Endothelial cell of umbilical vein (primary cell): ENCODE measurements at regions not wholly inside any gene's neighbourhood (a gene's known extent, or its start where the extent isn't known, plus 50 kb on each side); places are given as distances from the start of the nearest gene placed in this dataset.

Experiments
- BruUV-seq: library from RNA; stranded (reverse); fragments of 400-500 nt; replicated peaks from 2 replicates; lab custom pipeline; 2021; lab: Mats Ljungman, UMichigan
- CTCF ChIA-PET: fragments of 300-600, 350-600 bp; sonication (Branson Sonifier 250); formaldehyde crosslinking; loops from one replicate; lab custom pipeline; 2021; ENCODE audit warnings: antibody characterized with exemption, inconsistent platforms; lab: Charles Lee
- POLR2A ChIA-PET: fragments of 300-600, 350-600 bp; sonication (Branson Sonifier 250); formaldehyde crosslinking; loops from one replicate; lab custom pipeline; 2021; ENCODE audit warnings: antibody characterized with exemption, inconsistent platforms; lab: Charles Lee
- DNase-seq: peaks from one replicate; pipeline ENCODE4 v3.0.0-alpha.2; 2011; ENCODE audit warnings: low read depth, low spot score
- FAIRE-seq: peaks from 2 replicates; lab custom pipeline; 2011; peaks lifted over from hg19 to GRCh38; lab: Jason Lieb, UNC
- H2AFZ ChIP-seq: 2 replicates; pipeline ENCODE4 v1.6.0; 2012; ENCODE audit warnings: low read depth, low read length, control low read depth, inconsistent platforms
- H3K27ac ChIP-seq: 2 replicates; pipeline ENCODE4 v1.5.1; 2011; ENCODE audit warnings: low read depth, mild to moderate bottlenecking, control low read depth, low read length, moderate library complexity; ENCODE audit not compliant: insufficient read depth
- H3K27me3 ChIP-seq, 2 experiments: 2 replicates each; pipeline versions ENCODE4 v1.6.0 to v1.6.1; 2011; ENCODE audit warnings: low read length in 2 of 2, mixed read lengths in 1 of 2; ENCODE audit not compliant: control insufficient read depth in 2 of 2, insufficient read depth in 2 of 2
- H3K36me3 ChIP-seq, 2 experiments: 2 replicates in 1 of 2; 3 replicates in 1 of 2; pipeline ENCODE4 v1.5.1; 2011; ENCODE audit warnings: low read length in 2 of 2, mild to moderate bottlenecking in 1 of 2, moderate library complexity in 1 of 2; ENCODE audit not compliant: control insufficient read depth in 2 of 2, insufficient read depth in 2 of 2; ENCODE audit errors: extremely low read depth in 1 of 2
- H3K4me1 ChIP-seq: 3 replicates; pipeline ENCODE4 v1.5.1; 2011; ENCODE audit warnings: mild to moderate bottlenecking, low read length; ENCODE audit not compliant: control insufficient read depth, insufficient read depth; ENCODE audit errors: extremely low read depth
- H3K4me2 ChIP-seq: 2 replicates; pipeline ENCODE4 v1.6.1; 2011; ENCODE audit warnings: low read length, control low read depth, mixed read lengths; ENCODE audit not compliant: insufficient read depth
- H3K4me3 ChIP-seq, 3 experiments: fragments of 200-600 bp in 1 of 3; sonication (generic), shearing (Covaris generic) in 1 of 3; replicated peaks in 1 of 3; 2 replicates each; pipeline ENCODE4 v1.5.1; 2011 to 2016; ENCODE audit warnings: control low read depth in 3 of 3, low read length in 3 of 3, mild to moderate bottlenecking in 2 of 3, inconsistent platforms in 1 of 3, low read depth in 1 of 3, moderate library complexity in 1 of 3; ENCODE audit not compliant: insufficient read depth in 1 of 3
- H3K79me2 ChIP-seq: 2 replicates; pipeline ENCODE4 v1.6.0; 2012; ENCODE audit warnings: low read length, inconsistent platforms; ENCODE audit not compliant: control insufficient read depth, insufficient read depth
- H3K9ac ChIP-seq: replicated peaks from 2 replicates; pipeline ENCODE3; 2011; ENCODE audit warnings: low read length, control low read depth; ENCODE audit not compliant: insufficient read depth; ENCODE audit errors: extremely low read depth
- H3K9me1 ChIP-seq: replicated peaks from 3 replicates; pipeline ENCODE4 v1.6.0; 2011; ENCODE audit warnings: mild to moderate bottlenecking, low read length; ENCODE audit not compliant: control insufficient read depth, insufficient read depth; ENCODE audit errors: extremely low read depth
- H3K9me3 ChIP-seq: replicated peaks from 2 replicates; pipeline ENCODE4 v1.5.1; 2012; ENCODE audit warnings: low read length, inconsistent platforms; ENCODE audit not compliant: control insufficient read depth, insufficient read depth
- H4K20me1 ChIP-seq: replicated peaks from 2 replicates; pipeline ENCODE3; 2011; ENCODE audit warnings: mild to moderate bottlenecking, low read length; ENCODE audit not compliant: control insufficient read depth, insufficient read depth; ENCODE audit errors: extremely low read depth
- EZH2 ChIP-seq: IDR thresholded peaks from 2 replicates; pipeline ENCODE4 v1.6.1; 2012; ENCODE audit warnings: borderline replicate concordance, low read depth, mild to moderate bottlenecking, moderate library complexity, low read length, inconsistent platforms; ENCODE audit not compliant: severe bottlenecking
- FOS ChIP-seq: IDR thresholded peaks from 2 replicates; pipeline ENCODE4 v1.6.1; 2011; ENCODE audit warnings: mild to moderate bottlenecking, low read length, moderate library complexity, borderline replicate concordance; ENCODE audit not compliant: insufficient read depth
- GATA2 ChIP-seq: IDR thresholded peaks from 2 replicates; pipeline ENCODE4 v1.7.0; 2011; ENCODE audit warnings: low read depth, mild to moderate bottlenecking, moderate library complexity, mixed read lengths, low read length; ENCODE audit not compliant: insufficient read length, insufficient read depth
- JUN ChIP-seq: IDR thresholded peaks from 2 replicates; pipeline ENCODE4 v1.6.1; 2011; ENCODE audit warnings: borderline replicate concordance, low read depth; ENCODE audit not compliant: insufficient read length, insufficient read depth
- MAX ChIP-seq: IDR thresholded peaks from 2 replicates; pipeline ENCODE4 v1.6.1; 2011; ENCODE audit not compliant: insufficient read depth, insufficient read length
- MYC ChIP-seq: IDR thresholded peaks from one replicate; pipeline ENCODE4 v1.6.1; 2011; ENCODE audit warnings: mild to moderate bottlenecking, low read depth, low read length
- POLR2A ChIP-seq: IDR thresholded peaks from 2 replicates; pipeline ENCODE4 v1.6.1; 2012; ENCODE audit warnings: low read depth, mild to moderate bottlenecking, control low read depth, low read length
- POLR2AphosphoS5 ChIP-seq: IDR thresholded peaks from 2 replicates; pipeline ENCODE4 v1.6.1; 2012; ENCODE audit warnings: low read depth, mild to moderate bottlenecking, control low read depth, low read length, moderate library complexity; ENCODE audit not compliant: insufficient read depth
- dilution Hi-C: fragments of 300-500 bp; cut with MboI; formaldehyde crosslinking; loops from one replicate; pipeline ENCODE4 v1.15.0; 2019; ENCODE audit warnings: low sequenced_read_pairs; ENCODE audit not compliant: extremely low pct_ligation_motif_present
- intact Hi-C: fragments of 100-400 bp; cut with micrococcal nuclease; formaldehyde crosslinking; loops from one replicate; pipeline ENCODE4 v1.10.0; 2022
- TF ChIP-seq, protein P1 (sequence below), 2 donors: IDR thresholded peaks; 1 replicate in 1 of 2; 2 replicates in 1 of 2; pipeline ENCODE4 v1.5.1; 2011; ENCODE audit warnings: low read length in 2 of 2, mild to moderate bottlenecking in 2 of 2, moderate library complexity in 2 of 2, control low read depth in 1 of 2, inconsistent platforms in 1 of 2, low read depth in 1 of 2; ENCODE audit not compliant: insufficient read depth in 1 of 2; ENCODE audit errors: extremely low read depth in 1 of 2

GRCh38 chr7:68623030-68623429, 975.2 kb upstream of the AUTS2 start:
- no peaks in the 10 kb centered on the region for H3K36me3 ChIP-seq
- no peak overlapping the region for H3K4me2 ChIP-seq
- no peaks in the 10 kb centered on the region for H3K9me3 ChIP-seq
- H3K9ac ChIP-seq: no peak overlapping the region
- H2AFZ ChIP-seq: no peak overlapping the region
- H3K4me1 ChIP-seq: no peaks in the 10 kb centered on the region
- FAIRE-seq: no peak
- no peak for DNase-seq
- H4K20me1 ChIP-seq: no peaks in the 10 kb centered on the region
- POLR2A ChIA-PET: no interaction called here
- CTCF ChIA-PET: no interaction called here
- H3K4me3 ChIP-seq: no peak overlapping the region
- BruUV-seq: no TSS peak
- TF ChIP-seq JUN: no peak
- TF ChIP-seq EZH2: no peak
- no peak for TF ChIP-seq POLR2AphosphoS5
- no peak for TF ChIP-seq GATA2
- intact Hi-C loops (no loop called here), dilution Hi-C loops (no loop called here)
- no peaks in the 10 kb centered on the region for H3K27me3 ChIP-seq
- H3K9me1 ChIP-seq: no peaks in the 10 kb centered on the region
- no peaks in the 10 kb centered on the region for H3K79me2 ChIP-seq
- H3K27ac ChIP-seq: no peak overlapping the region

GRCh38 chr7:68627247-68627864, 970.9 kb upstream of the AUTS2 start:
- no peak overlapping the region for H2AFZ ChIP-seq
- H3K27me3 ChIP-seq: no peaks in the 10 kb centered on the region
- intact Hi-C loops (no loop called here), dilution Hi-C loops (no loop called here)
- no peaks in the 10 kb centered on the region for H4K20me1 ChIP-seq
- H3K4me3 ChIP-seq: no peak overlapping the region
- no TSS peak for BruUV-seq
- no peaks in the 10 kb centered on the region for H3K36me3 ChIP-seq
- no peak overlapping the region for H3K9ac ChIP-seq
- CTCF ChIA-PET: no interaction called here
- H3K27ac ChIP-seq: no peak overlapping the region
- TF ChIP-seq POLR2AphosphoS5 (no peak), MYC (no peak), POLR2A (no peak), MAX (no peak), FOS (no peak), EZH2 (no peak), GATA2 (no peak), JUN (no peak)
- TF ChIP-seq, protein P1, sequence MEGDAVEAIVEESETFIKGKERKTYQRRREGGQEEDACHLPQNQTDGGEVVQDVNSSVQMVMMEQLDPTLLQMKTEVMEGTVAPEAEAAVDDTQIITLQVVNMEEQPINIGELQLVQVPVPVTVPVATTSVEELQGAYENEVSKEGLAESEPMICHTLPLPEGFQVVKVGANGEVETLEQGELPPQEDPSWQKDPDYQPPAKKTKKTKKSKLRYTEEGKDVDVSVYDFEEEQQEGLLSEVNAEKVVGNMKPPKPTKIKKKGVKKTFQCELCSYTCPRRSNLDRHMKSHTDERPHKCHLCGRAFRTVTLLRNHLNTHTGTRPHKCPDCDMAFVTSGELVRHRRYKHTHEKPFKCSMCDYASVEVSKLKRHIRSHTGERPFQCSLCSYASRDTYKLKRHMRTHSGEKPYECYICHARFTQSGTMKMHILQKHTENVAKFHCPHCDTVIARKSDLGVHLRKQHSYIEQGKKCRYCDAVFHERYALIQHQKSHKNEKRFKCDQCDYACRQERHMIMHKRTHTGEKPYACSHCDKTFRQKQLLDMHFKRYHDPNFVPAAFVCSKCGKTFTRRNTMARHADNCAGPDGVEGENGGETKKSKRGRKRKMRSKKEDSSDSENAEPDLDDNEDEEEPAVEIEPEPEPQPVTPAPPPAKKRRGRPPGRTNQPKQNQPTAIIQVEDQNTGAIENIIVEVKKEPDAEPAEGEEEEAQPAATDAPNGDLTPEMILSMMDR (IDR thresholded peaks at IDR 0.05; ENCODE audit: extremely low read depth in 1 of 2, insufficient read depth in 1 of 2, low read depth in 1 of 2, low read length in 2 of 2): no peak
- H3K9me1 ChIP-seq: no peaks in the 10 kb centered on the region
- no peak for DNase-seq
- POLR2A ChIA-PET: no interaction called here
- H3K4me1 ChIP-seq: no peaks in the 10 kb centered on the region
- no peaks in the 10 kb centered on the region for H3K79me2 ChIP-seq
- FAIRE-seq: no peak
- no peak overlapping the region for H3K4me2 ChIP-seq
- H3K9me3 ChIP-seq: no peaks in the 10 kb centered on the region
